ENCODE measurements at regions not wholly inside any gene's neighbourhood (a gene's known extent, or its start where the extent isn't known, plus 50 kb on each side); places are given as distances from the start of the nearest gene placed in this dataset.
"Not testable (repeated sequence)": the region's sequence is repeated elsewhere in the genome, so short reads cannot be mapped to it uniquely, and the experiment has no call there.

- TF ChIP-seq CTCF (conservative IDR thresholded peaks at IDR 0.05 in 1 of 2, IDR thresholded peaks at IDR 0.05 in 1 of 2; ENCODE audit: low read depth in 1 of 2, low read length in 2 of 2): no peak
- Histone ChIP-seq H3K4me1 (ENCODE audit: control insufficient read depth, extremely low read depth, insufficient read depth, low read length) (no peaks in the 10 kb centered on the region), H2AFZ (ENCODE audit: low read length) (no peak overlapping the region), H3K4me3 (replicated peaks in 1 of 4; ENCODE audit: control extremely low read depth in 1 of 4, insufficient read depth in 1 of 4, low read depth in 3 of 4, low read length in 4 of 4) (no peak overlapping the region), H3K27ac (ENCODE audit: insufficient read depth, low read length) (no peak overlapping the region), H3K4me2 (ENCODE audit: extremely low read depth, insufficient read depth, low read length) (no peak overlapping the region), H4K20me1 (ENCODE audit: control insufficient read depth, extremely low read depth, insufficient read depth, low read length) (no peaks in the 10 kb centered on the region), H3K36me3 (ENCODE audit: control insufficient read depth, insufficient read depth, low read length) (no peaks in the 10 kb centered on the region), H3K9ac (ENCODE audit: insufficient read depth, low read length) (no peak overlapping the region), H3K79me2 (ENCODE audit: control insufficient read depth, insufficient read depth, low read length) (no peaks in the 10 kb centered on the region), H3K27me3 (ENCODE audit: control insufficient read depth, insufficient read depth, low read length) (no peaks in the 10 kb centered on the region), H3K9me3 (ENCODE audit: control insufficient read depth, insufficient read depth, low read depth, low read length) (no peaks in the 10 kb centered on the region)
- DNase-seq (ENCODE audit: low read depth in 2 of 2): no peak
Measured at GRCh38 chr3:75320369-75320768, 343.8 kb upstream of the FRG2C start.

GRCh38 chr3:75321060-75321459 lies 343.1 kb upstream of the FRG2C start:
- H3K4me3 ChIP-seq (replicated peaks in 1 of 4; ENCODE audit: control extremely low read depth in 1 of 4, insufficient read depth in 1 of 4, low read depth in 3 of 4, low read length in 4 of 4): no peak overlapping the region
- H3K9ac ChIP-seq (ENCODE audit: insufficient read depth, low read length): no peak overlapping the region
- H3K27ac ChIP-seq (ENCODE audit: insufficient read depth, low read length): no peak overlapping the region
- H3K9me3 ChIP-seq (ENCODE audit: control insufficient read depth, insufficient read depth, low read depth, low read length): no peaks in the 10 kb centered on the region
- H4K20me1 ChIP-seq (ENCODE audit: control insufficient read depth, extremely low read depth, insufficient read depth, low read length): no peaks in the 10 kb centered on the region
- no peak overlapping the region for H2AFZ ChIP-seq (ENCODE audit: low read length)
- no peaks in the 10 kb centered on the region for H3K4me1 ChIP-seq (ENCODE audit: control insufficient read depth, extremely low read depth, insufficient read depth, low read length)
- H3K27me3 ChIP-seq (ENCODE audit: control insufficient read depth, insufficient read depth, low read length): no peaks in the 10 kb centered on the region
- DNase-seq (ENCODE audit: low read depth in 2 of 2): no peak
- H3K4me2 ChIP-seq (ENCODE audit: extremely low read depth, insufficient read depth, low read length): no peak overlapping the region
- H3K36me3 ChIP-seq (ENCODE audit: control insufficient read depth, insufficient read depth, low read length): no peaks in the 10 kb centered on the region
- H3K79me2 ChIP-seq (ENCODE audit: control insufficient read depth, insufficient read depth, low read length): no peaks in the 10 kb centered on the region
- no peak for TF ChIP-seq EZH2 (IDR thresholded peaks at IDR 0.05; ENCODE audit: low read length, missing control alignments)
- TF ChIP-seq CTCF (conservative IDR thresholded peaks at IDR 0.05 in 1 of 2, IDR thresholded peaks at IDR 0.05 in 1 of 2; ENCODE audit: low read depth in 1 of 2, low read length in 2 of 2): no peak

GRCh38 chr3:75323936-75324335 lies 340.2 kb upstream of the FRG2C start:
- not testable (repeated sequence) for H3K4me2 ChIP-seq (ENCODE audit: extremely low read depth, insufficient read depth, low read length); H2AFZ ChIP-seq (ENCODE audit: low read length); H4K20me1 ChIP-seq (ENCODE audit: control insufficient read depth, extremely low read depth, insufficient read depth, low read length); H3K4me3 ChIP-seq (replicated peaks in 1 of 4; ENCODE audit: control extremely low read depth in 1 of 4, insufficient read depth in 1 of 4, low read depth in 3 of 4, low read length in 4 of 4); H3K9ac ChIP-seq (ENCODE audit: insufficient read depth, low read length); DNase-seq (ENCODE audit: low read depth in 2 of 2); H3K79me2 ChIP-seq (ENCODE audit: control insufficient read depth, insufficient read depth, low read length); H3K9me3 ChIP-seq (ENCODE audit: control insufficient read depth, insufficient read depth, low read depth, low read length); H3K27me3 ChIP-seq (ENCODE audit: control insufficient read depth, insufficient read depth, low read length); H3K36me3 ChIP-seq (ENCODE audit: control insufficient read depth, insufficient read depth, low read length); H3K27ac ChIP-seq (ENCODE audit: insufficient read depth, low read length); H3K4me1 ChIP-seq (ENCODE audit: control insufficient read depth, extremely low read depth, insufficient read depth, low read length)

GRCh38 chr3:75325716-75326115 lies 338.4 kb upstream of the FRG2C start:
- Histone ChIP-seq H3K27ac (ENCODE audit: insufficient read depth, low read length) (no peak overlapping the region), H3K4me2 (ENCODE audit: extremely low read depth, insufficient read depth, low read length) (no peak overlapping the region), H3K9me3 (ENCODE audit: control insufficient read depth, insufficient read depth, low read depth, low read length) (no peaks in the 10 kb centered on the region), H4K20me1 (ENCODE audit: control insufficient read depth, extremely low read depth, insufficient read depth, low read length) (no peaks in the 10 kb centered on the region), H3K4me1 (ENCODE audit: control insufficient read depth, extremely low read depth, insufficient read depth, low read length) (no peaks in the 10 kb centered on the region), H3K79me2 (ENCODE audit: control insufficient read depth, insufficient read depth, low read length) (no peaks in the 10 kb centered on the region), H3K27me3 (ENCODE audit: control insufficient read depth, insufficient read depth, low read length) (peaks cover 5% of the 10 kb centered on the region), H3K9ac (ENCODE audit: insufficient read depth, low read length) (no peak overlapping the region), H3K4me3 (replicated peaks in 1 of 4; ENCODE audit: control extremely low read depth in 1 of 4, insufficient read depth in 1 of 4, low read depth in 3 of 4, low read length in 4 of 4) (no peak overlapping the region), H2AFZ (ENCODE audit: low read length) (no peak overlapping the region), H3K36me3 (ENCODE audit: control insufficient read depth, insufficient read depth, low read length) (no peaks in the 10 kb centered on the region)
- DNase-seq (ENCODE audit: low read depth in 2 of 2): no peak
- TF ChIP-seq CTCF (conservative IDR thresholded peaks at IDR 0.05 in 1 of 2, IDR thresholded peaks at IDR 0.05 in 1 of 2; ENCODE audit: low read depth in 1 of 2, low read length in 2 of 2): no peak
- TF ChIP-seq EZH2 (IDR thresholded peaks at IDR 0.05; ENCODE audit: low read length, missing control alignments): no peak

Data from fibroblast of lung (primary cell).